ENCODE measurements at regions not wholly inside any gene's neighbourhood (a gene's known extent, or its start where the extent isn't known, plus 50 kb on each side); places are given as distances from the start of the nearest gene placed in this dataset.
"Not testable (repeated sequence)": the region's sequence is repeated elsewhere in the genome, so short reads cannot be mapped to it uniquely, and the experiment has no call there.

- no peak overlapping the region for H3K4me3 Mint-ChIP-seq
- peaks cover 2 to 5% (median 4%) of the 10 kb centered on the region in 3 donors for H3K9me3 Mint-ChIP-seq
- no peaks in the 10 kb centered on the region for H3K36me3 Mint-ChIP-seq
- no peaks in the 10 kb centered on the region for H3K4me1 Mint-ChIP-seq
- H3K27ac Mint-ChIP-seq = no peak overlapping the region
- no peaks in the 10 kb centered on the region for H3K27me3 Mint-ChIP-seq
Measured at GRCh38 chr3:96483781-96484180, 330.6 kb upstream of the EPHA6 start.

- Mint-ChIP-seq H3K9me3 (peaks cover 0 to 11% (median 2%) of the 10 kb centered on the region in 3 donors), H3K27ac (no peak overlapping the region), H3K4me1 (no peaks in the 10 kb centered on the region), H3K4me3 (no peak overlapping the region), H3K36me3 (no peaks in the 10 kb centered on the region), H3K27me3 (no peaks in the 10 kb centered on the region)
Measured at GRCh38 chr3:96488708-96489107, 325.7 kb upstream of the EPHA6 start.

GRCh38 chr3:96491023-96491422 lies 323.4 kb upstream of the EPHA6 start:
- Mint-ChIP-seq H3K9me3 (peaks cover 2 to 11% (median 3%) of the 10 kb centered on the region in 3 donors), H3K27ac (no peak overlapping the region), H3K4me3 (no peak overlapping the region), H3K27me3 (no peaks in the 10 kb centered on the region), H3K36me3 (no peaks in the 10 kb centered on the region), H3K4me1 (no peaks in the 10 kb centered on the region)

DNA sequence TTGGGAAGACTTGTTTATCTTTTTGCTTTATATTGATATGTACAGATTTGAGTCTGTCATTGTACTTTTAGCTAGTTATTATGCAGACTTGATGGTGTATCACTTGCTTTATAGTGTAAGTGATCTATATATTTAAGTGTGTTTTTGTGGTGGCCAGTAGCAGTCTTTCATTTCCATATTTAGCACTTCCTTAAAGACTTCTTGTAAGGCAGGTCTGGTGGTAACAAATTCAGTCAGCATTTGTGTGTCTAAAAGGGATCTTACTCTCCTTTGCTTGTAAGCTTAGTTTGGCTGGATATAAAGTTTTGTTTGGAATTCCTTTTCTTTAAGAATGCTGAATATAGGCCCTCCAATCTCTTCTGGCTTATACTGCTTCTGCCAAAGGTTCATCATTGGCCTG lies 322.5 kb upstream of the EPHA6 start:
- no peaks in the 10 kb centered on the region for H3K27me3 Mint-ChIP-seq
- no peaks in the 10 kb centered on the region for H3K4me1 Mint-ChIP-seq
- no peaks in the 10 kb centered on the region for H3K36me3 Mint-ChIP-seq
- H3K4me3 Mint-ChIP-seq = no peak overlapping the region
- H3K9me3 Mint-ChIP-seq = peaks cover 2 to 10% (median 4%) of the 10 kb centered on the region in 3 donors
- no peak overlapping the region for H3K27ac Mint-ChIP-seq

DNA sequence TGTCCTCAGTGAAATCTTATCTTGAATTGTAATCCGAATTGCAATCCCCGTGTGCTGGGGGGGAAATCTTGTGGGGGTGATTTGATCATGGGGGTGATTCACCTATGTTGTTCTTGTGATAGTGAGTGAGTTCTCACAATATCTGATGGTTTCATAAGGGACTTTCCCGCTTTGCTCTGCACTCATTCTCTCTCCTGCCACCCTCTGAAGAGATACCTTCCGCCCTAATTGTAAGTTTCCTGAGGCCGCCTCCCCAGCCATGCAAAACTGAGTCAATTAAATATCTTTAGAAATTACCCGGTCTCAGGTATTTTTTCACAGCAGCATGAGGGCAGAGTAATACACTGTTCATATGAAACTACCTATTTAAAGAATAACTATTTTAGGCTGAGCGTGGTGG lies 304.1 kb upstream of the EPHA6 start:
- H3K4me1 Mint-ChIP-seq = no peaks in the 10 kb centered on the region
- H3K27ac Mint-ChIP-seq = no peak overlapping the region
- peaks cover 0 to 8% (median 2%) of the 10 kb centered on the region in 3 donors for H3K9me3 Mint-ChIP-seq
- no peaks in the 10 kb centered on the region for H3K36me3 Mint-ChIP-seq
- H3K27me3 Mint-ChIP-seq = no peaks in the 10 kb centered on the region
- H3K4me3 Mint-ChIP-seq = no peak overlapping the region

DNA sequence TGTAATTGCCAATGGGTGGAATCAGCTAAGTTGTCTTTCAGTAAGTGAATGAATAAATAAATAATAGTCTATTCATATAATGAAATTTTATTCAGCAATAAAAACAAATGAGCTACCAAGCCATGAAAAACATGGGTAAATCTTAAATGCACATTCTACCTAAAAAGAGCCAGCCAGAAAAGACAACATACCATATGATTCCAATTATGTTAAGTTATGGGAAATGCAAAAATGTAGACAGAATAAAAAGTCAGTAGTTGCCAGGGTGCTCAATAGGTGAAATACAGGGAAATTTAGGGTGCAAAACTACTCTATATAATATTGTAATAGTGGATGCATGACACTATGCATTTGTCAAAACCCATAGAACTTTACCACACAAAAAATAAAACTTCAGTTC lies 277.2 kb upstream of the EPHA6 start:
- peaks cover 5 to 12% (median 8%) of the 10 kb centered on the region in 3 donors for H3K9me3 Mint-ChIP-seq
- H3K27ac Mint-ChIP-seq = no peak overlapping the region
- no peaks in the 10 kb centered on the region for H3K36me3 Mint-ChIP-seq
- H3K4me1 Mint-ChIP-seq = no peaks in the 10 kb centered on the region
- H3K4me3 Mint-ChIP-seq = no peak overlapping the region
- H3K27me3 Mint-ChIP-seq = no peaks in the 10 kb centered on the region

GRCh38 chr3:96538186-96538585 lies 276.2 kb upstream of the EPHA6 start:
- H3K4me1 Mint-ChIP-seq = no peaks in the 10 kb centered on the region
- no peak overlapping the region for H3K27ac Mint-ChIP-seq
- no peak overlapping the region for H3K4me3 Mint-ChIP-seq
- H3K9me3 Mint-ChIP-seq = peaks cover 4 to 14% (median 5%) of the 10 kb centered on the region in 3 donors
- H3K36me3 Mint-ChIP-seq = no peaks in the 10 kb centered on the region
- no peaks in the 10 kb centered on the region for H3K27me3 Mint-ChIP-seq

DNA sequence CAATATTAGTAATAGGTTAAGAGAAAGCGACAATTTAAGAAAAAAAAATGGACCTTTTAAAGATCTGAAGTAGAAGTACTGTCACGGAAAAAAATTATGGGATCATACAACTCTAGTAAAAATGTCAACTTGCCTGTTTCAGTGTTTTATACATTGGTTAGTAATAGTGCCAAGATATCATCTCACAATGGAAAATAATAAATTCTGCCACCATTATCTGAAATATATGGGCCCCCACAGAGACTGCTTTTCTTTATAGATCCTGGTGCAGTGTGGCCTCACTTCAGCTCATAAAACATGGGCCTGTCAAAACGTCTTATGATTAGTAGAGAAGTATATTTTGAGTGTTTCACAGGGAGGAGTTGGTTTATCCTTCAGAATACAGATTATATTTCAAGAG lies 266.3 kb upstream of the EPHA6 start:
- Mint-ChIP-seq H3K9me3 (peaks cover 9 to 14% (median 9%) of the 10 kb centered on the region in 3 donors), H3K4me1 (no peaks in the 10 kb centered on the region), H3K4me3 (no peak overlapping the region), H3K36me3 (no peaks in the 10 kb centered on the region), H3K27me3 (no peaks in the 10 kb centered on the region), H3K27ac (no peak overlapping the region)

- H3K27me3 Mint-ChIP-seq = no peaks in the 10 kb centered on the region
- peaks cover 1 to 16% (median 13%) of the 10 kb centered on the region in 3 donors for H3K9me3 Mint-ChIP-seq
- no peak overlapping the region for H3K4me3 Mint-ChIP-seq
- no peaks in the 10 kb centered on the region for H3K4me1 Mint-ChIP-seq
- no peak overlapping the region for H3K27ac Mint-ChIP-seq
- H3K36me3 Mint-ChIP-seq = no peaks in the 10 kb centered on the region
Measured at GRCh38 chr3:96576935-96577334, 237.5 kb upstream of the EPHA6 start.

GRCh38 chr3:96584066-96584465 lies 230.3 kb upstream of the EPHA6 start:
- no peak overlapping the region for H3K27ac Mint-ChIP-seq
- no peaks in the 10 kb centered on the region for H3K36me3 Mint-ChIP-seq
- no peaks in the 10 kb centered on the region for H3K4me1 Mint-ChIP-seq
- peak overlapping the region in 1 of 4 donors; percentile 17 for H3K4me3 Mint-ChIP-seq
- peaks cover 0 to 19% (median 6%) of the 10 kb centered on the region in 3 donors for H3K9me3 Mint-ChIP-seq
- no peaks in the 10 kb centered on the region for H3K27me3 Mint-ChIP-seq

DNA sequence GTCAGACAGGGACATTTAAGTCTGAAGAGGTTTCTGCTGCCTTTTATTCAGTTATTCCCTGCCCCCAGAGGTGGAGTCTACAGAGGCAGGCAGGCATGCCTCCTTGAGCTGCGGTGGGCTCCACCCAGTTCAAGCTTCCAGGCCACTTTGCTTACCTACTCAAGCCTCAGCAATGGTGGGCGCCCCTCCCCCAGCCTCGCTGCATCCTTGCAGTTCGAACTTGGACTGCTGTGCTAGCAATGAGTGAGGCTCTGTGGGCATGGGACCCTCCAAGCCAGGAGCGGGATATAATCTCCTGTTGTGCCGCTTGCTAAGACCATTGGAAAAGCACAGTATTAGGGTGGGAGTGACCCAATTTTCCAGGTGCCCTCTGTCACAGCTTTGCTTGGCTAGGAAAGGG lies 207.5 kb upstream of the EPHA6 start:
- not testable (repeated sequence) for H3K9me3 Mint-ChIP-seq, H3K27ac Mint-ChIP-seq, H3K4me3 Mint-ChIP-seq, H3K27me3 Mint-ChIP-seq, H3K36me3 Mint-ChIP-seq, H3K4me1 Mint-ChIP-seq

DNA sequence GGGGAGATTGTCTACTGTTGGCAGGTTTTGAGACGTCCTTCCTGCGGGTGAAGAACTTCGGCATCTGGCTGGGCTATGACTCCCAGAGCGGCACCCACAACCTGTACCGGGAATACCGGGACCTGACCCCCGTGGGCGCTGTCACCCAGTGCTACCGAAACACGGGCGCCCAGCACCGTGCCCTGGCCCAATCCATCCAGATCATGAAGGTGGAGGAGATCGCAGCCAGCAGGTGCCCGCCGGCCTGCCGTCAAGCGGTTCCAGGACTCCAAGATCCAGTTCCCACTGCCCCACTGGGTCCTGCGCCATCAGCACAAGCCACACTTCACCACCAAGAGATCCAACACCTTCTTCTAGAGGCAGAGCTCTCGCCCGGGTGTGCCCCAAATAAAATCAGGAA lies 194.9 kb upstream of the EPHA6 start:
- H3K4me1 Mint-ChIP-seq = no peaks in the 10 kb centered on the region
- peaks cover 0 to under 1% (median 0%) of the 10 kb centered on the region in 3 donors for H3K9me3 Mint-ChIP-seq
- no peak overlapping the region for H3K4me3 Mint-ChIP-seq
- H3K27me3 Mint-ChIP-seq = peaks cover 1% of the 10 kb centered on the region
- H3K36me3 Mint-ChIP-seq = no peaks in the 10 kb centered on the region
- no peak overlapping the region for H3K27ac Mint-ChIP-seq

DNA sequence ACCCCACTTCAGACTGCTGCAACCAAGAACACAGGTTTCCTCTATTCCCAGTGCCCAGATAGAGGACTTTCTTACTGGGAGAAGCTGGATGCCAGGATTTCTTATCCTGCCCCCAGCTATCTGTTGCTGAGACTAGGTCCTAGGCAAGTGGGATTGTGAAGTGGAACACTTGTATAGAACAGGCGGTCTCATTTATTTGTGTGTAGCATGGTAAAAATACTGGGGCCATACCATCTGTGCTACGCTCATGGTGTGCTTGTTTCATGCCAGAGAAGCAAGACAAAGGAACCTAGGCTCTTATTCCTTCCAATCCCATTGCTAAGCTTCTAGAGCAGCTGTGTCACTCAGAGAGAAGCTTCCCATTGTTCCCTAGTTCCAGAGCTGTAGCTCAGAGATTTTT lies 191.5 kb upstream of the EPHA6 start:
- Mint-ChIP-seq H3K27ac (no peak overlapping the region), H3K27me3 (peaks cover 1% of the 10 kb centered on the region), H3K9me3 (peaks cover 0 to 2% (median 0%) of the 10 kb centered on the region in 3 donors), H3K4me1 (no peaks in the 10 kb centered on the region), H3K36me3 (no peaks in the 10 kb centered on the region), H3K4me3 (no peak overlapping the region)

DNA sequence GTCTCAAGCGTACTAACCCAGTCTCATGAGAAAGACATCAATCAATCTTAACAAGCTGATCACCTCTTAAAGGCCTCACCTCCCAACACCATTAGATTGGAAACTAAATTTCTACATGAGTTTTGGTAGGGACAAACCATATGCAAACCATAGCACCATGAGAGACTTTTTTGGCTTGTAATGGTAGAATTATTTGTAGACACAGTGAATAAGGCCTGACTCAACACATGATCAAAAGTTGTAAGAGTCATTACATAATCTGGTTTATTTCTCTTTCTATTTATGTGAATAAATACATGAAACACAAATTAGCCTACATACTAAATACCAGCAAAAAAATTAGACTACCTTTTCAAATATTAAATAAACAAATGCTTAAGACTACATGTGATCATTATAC lies 183.3 kb upstream of the EPHA6 start:
- no peaks in the 10 kb centered on the region for H3K27me3 Mint-ChIP-seq
- H3K36me3 Mint-ChIP-seq = no peaks in the 10 kb centered on the region
- no peak overlapping the region for H3K4me3 Mint-ChIP-seq
- H3K4me1 Mint-ChIP-seq = no peaks in the 10 kb centered on the region
- H3K9me3 Mint-ChIP-seq = peaks cover 0 to 2% (median 0%) of the 10 kb centered on the region in 3 donors
- H3K27ac Mint-ChIP-seq = no peak overlapping the region

- Mint-ChIP-seq H3K9me3 (peaks cover 0 to 3% (median 2%) of the 10 kb centered on the region in 3 donors), H3K4me3 (no peak overlapping the region), H3K27me3 (no peaks in the 10 kb centered on the region), H3K27ac (no peak overlapping the region), H3K36me3 (no peaks in the 10 kb centered on the region), H3K4me1 (no peaks in the 10 kb centered on the region)
Measured at GRCh38 chr3:96646596-96646995, 167.8 kb upstream of the EPHA6 start.

- Mint-ChIP-seq H3K4me1 (no peaks in the 10 kb centered on the region), H3K36me3 (no peaks in the 10 kb centered on the region), H3K4me3 (no peak overlapping the region), H3K27ac (no peak overlapping the region), H3K9me3 (peaks cover 0 to 3% (median 2%) of the 10 kb centered on the region in 3 donors), H3K27me3 (no peaks in the 10 kb centered on the region)
Measured at GRCh38 chr3:96657710-96658109, 156.7 kb upstream of the EPHA6 start.
